ENCODE measurements at regions not wholly inside any gene's neighbourhood (a gene's known extent, or its start where the extent isn't known, plus 50 kb on each side); places are given as distances from the start of the nearest gene placed in this dataset.
A peak's percentile ranks its signal among the peaks of the same experiment; 100 is the strongest.

DNA sequence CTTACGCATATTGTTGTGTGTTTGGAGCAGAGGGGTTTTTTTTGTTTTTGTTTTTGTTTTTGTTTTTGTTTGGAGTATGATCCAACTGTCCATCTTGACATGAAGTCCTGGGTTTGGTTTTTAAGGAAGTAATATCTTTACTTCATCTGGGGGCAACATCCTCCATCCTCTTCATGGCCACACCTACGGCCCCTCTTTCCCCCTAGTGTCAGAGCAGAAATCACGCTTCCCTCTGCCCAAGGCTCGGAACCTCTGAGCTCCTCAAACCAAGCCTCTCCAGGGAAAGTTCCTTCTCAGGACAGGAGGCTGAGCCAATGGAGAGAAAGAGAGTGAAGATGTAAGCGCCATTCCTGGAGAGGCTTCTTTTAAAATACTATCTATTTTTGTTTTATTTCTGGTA, 58.6 kb upstream of the PDX1 start:
- Histone ChIP-seq H3K9me3 (ENCODE audit: control insufficient read depth in 1 of 2, low read length in 2 of 2) (no peaks in the 10 kb centered on the region), H3K27ac (ENCODE audit: low read depth, low read length) (no peak overlapping the region), H3K9ac (ENCODE audit: low read depth in 1 of 2, low read length in 2 of 2) (no peak overlapping the region), H3K4me3 (ENCODE audit: low read depth in 1 of 2, low read length in 2 of 2) (no peak overlapping the region), H3K27me3 (ENCODE audit: control insufficient read depth in 1 of 2, insufficient read depth in 2 of 2, low read length in 2 of 2) (peaks cover 0 to 5% of the 10 kb centered on the region in 2 donors), H3K36me3 (ENCODE audit: control insufficient read depth in 1 of 2, insufficient read depth in 2 of 2, low read length in 2 of 2) (no peaks in the 10 kb centered on the region), H3K4me1 (ENCODE audit: control insufficient read depth in 1 of 2, insufficient read depth in 2 of 2, low read length in 2 of 2) (peaks cover 0 to 12% of the 10 kb centered on the region in 2 donors)

DNA sequence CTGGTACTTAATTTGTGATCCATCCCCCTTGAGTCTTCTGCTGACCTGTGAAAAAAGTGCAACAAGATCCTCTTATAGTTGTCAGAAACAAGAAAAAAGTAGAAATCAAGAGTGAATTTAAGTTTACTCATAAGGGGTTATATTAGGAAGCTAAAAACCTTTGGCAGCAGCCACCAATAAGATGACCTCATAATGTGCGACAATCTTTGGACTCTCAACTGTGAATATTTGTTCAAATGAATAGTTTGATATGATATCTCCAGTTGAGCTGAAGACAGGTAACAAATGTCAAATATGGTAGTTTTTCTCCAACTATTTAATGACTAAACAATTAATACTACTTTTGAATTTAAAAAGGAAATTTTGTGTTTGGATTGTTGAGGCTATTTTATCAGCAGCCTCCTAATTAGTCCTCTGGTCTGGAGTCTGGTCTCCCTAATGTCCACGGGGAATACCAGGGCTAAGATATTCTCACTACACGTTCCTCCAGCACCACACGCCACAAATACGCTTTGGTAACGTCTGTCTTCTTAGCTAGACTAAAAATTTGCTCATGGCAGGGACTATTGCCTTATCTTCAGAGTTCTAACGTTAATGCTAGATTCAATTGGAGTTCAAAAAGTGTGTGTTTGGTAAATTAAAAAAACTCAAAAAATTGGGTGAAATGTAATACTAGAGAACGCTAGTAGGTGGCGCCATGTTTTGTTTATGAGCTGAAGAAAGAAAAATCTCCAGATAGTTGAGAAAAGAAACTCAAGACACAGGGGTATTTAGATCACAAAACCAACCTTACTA, 51.0 kb upstream of the PDX1 start:
- H3K27me3 ChIP-seq (ENCODE audit: control insufficient read depth in 1 of 2, insufficient read depth in 2 of 2, low read length in 2 of 2) = no peaks in the 10 kb centered on the region
- no peaks in the 10 kb centered on the region for H3K9me3 ChIP-seq (ENCODE audit: control insufficient read depth in 1 of 2, low read length in 2 of 2)
- H3K27ac ChIP-seq (ENCODE audit: low read depth, low read length) = no peak overlapping the region
- peak overlapping the region in 1 of 2 donors; percentile 44 for H3K4me3 ChIP-seq (ENCODE audit: low read depth in 1 of 2, low read length in 2 of 2)
- H3K4me1 ChIP-seq (ENCODE audit: control insufficient read depth in 1 of 2, insufficient read depth in 2 of 2, low read length in 2 of 2) = peaks cover 9% of the 10 kb centered on the region in 2 donors
- H3K9ac ChIP-seq (ENCODE audit: low read depth in 1 of 2, low read length in 2 of 2) = peak overlapping the region in 1 of 2 donors; percentile 6
- no peaks in the 10 kb centered on the region for H3K36me3 ChIP-seq (ENCODE audit: control insufficient read depth in 1 of 2, insufficient read depth in 2 of 2, low read length in 2 of 2)

DNA sequence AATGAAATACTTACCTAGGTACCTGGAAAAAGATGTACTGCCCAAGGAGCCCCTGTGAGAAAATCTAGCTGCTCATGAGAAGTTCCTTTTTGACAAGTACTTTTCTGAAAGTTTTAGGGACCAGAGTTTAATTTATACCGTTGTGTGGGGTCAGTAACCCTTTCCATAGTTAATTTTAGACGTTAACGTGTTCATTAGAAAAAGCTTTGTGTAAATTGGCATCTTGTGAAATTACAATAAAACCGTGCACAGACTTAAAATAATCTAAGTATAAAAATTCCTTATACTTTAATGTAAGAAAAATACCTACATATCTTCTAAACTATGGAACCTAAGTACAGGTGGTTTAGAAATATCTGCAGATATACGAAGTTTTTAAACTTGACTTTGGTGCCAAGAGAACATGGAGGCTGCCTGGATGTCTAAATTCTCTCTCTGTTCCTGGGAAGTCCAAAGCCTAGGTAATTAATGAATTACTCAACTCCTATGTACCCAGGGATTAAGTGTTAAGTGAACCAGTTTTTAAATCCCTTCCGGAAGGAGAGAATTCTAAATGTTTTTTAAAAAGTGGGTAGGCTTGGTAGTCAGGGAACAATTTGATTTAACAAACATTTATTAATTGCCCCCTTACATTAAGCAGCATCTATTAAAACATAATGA, 50.2 kb upstream of the PDX1 start:
- no peaks in the 10 kb centered on the region for H3K27me3 ChIP-seq (ENCODE audit: control insufficient read depth in 1 of 2, insufficient read depth in 2 of 2, low read length in 2 of 2)
- H3K4me3 ChIP-seq (ENCODE audit: low read depth in 1 of 2, low read length in 2 of 2) = no peak overlapping the region
- no peak overlapping the region for H3K9ac ChIP-seq (ENCODE audit: low read depth in 1 of 2, low read length in 2 of 2)
- H3K4me1 ChIP-seq (ENCODE audit: control insufficient read depth in 1 of 2, insufficient read depth in 2 of 2, low read length in 2 of 2) = peaks cover 9% of the 10 kb centered on the region in 2 donors
- no peaks in the 10 kb centered on the region for H3K36me3 ChIP-seq (ENCODE audit: control insufficient read depth in 1 of 2, insufficient read depth in 2 of 2, low read length in 2 of 2)
- no peaks in the 10 kb centered on the region for H3K9me3 ChIP-seq (ENCODE audit: control insufficient read depth in 1 of 2, low read length in 2 of 2)
- no peak overlapping the region for H3K27ac ChIP-seq (ENCODE audit: low read depth, low read length)

All from duodenal mucosa (tissue), 2 donors.